ENCODE measurements at regions not wholly inside any gene's neighbourhood (a gene's known extent, or its start where the extent isn't known, plus 50 kb on each side); places are given as distances from the start of the nearest gene placed in this dataset.

GRCh38 chr5:115435778-115436712 lies 108.5 kb downstream of the FEM1C start:
- Mint-ChIP-seq H3K36me3 (ENCODE audit: low read depth) (no peaks in the 10 kb centered on the region), H3K27me3 (peaks cover 26% of the 10 kb centered on the region), H3K9me3 (ENCODE audit: low read depth) (peaks cover 6% of the 10 kb centered on the region), H3K27ac (no peak overlapping the region), H3K4me3 (no peak overlapping the region), H3K4me1 (peaks cover 2% of the 10 kb centered on the region)
- intact Hi-C loops (cut with DNase I, micrococcal nuclease) = no loop called here
- POLR2A ChIA-PET = no interaction called here
- DNase-seq (no peak), ATAC-seq (no peak)
- CTCF ChIA-PET = interaction anchor here (0.9 to 1.4 kb wide), 2 partner anchors 127 to 338 kb away, joined by 3 to 4 read pairs; no protein-coding TSS in a partner anchor

- ATAC-seq = no peak
- Mint-ChIP-seq H3K27ac (no peak overlapping the region), H3K4me3 (no peak overlapping the region), H3K9me3 (ENCODE audit: low read depth) (peaks cover 4% of the 10 kb centered on the region), H3K27me3 (peaks cover 27% of the 10 kb centered on the region), H3K36me3 (ENCODE audit: low read depth) (no peaks in the 10 kb centered on the region), H3K4me1 (peaks cover 2% of the 10 kb centered on the region)
- intact Hi-C loops (cut with DNase I, micrococcal nuclease) = no loop called here
- POLR2A ChIA-PET = no interaction called here
- DNase-seq = no peak
- CTCF ChIA-PET = interaction anchor here (0.9 to 1.4 kb wide), 2 partner anchors 126 to 338 kb away, joined by 3 to 4 read pairs; no protein-coding TSS in a partner anchor
Measured at GRCh38 chr5:115435065-115435777, 109.4 kb downstream of the FEM1C start.

- Mint-ChIP-seq H3K9me3 (ENCODE audit: low read depth) (peaks cover 4% of the 10 kb centered on the region), H3K27me3 (peaks cover 26% of the 10 kb centered on the region), H3K4me3 (no peak overlapping the region), H3K4me1 (peaks cover 2% of the 10 kb centered on the region), H3K36me3 (ENCODE audit: low read depth) (no peaks in the 10 kb centered on the region), H3K27ac (no peak overlapping the region)
- POLR2A ChIA-PET = no interaction called here
- no peak for ATAC-seq
- CTCF ChIA-PET = interaction anchor here (2.4 kb wide), 1 partner anchor 141 kb away, joined by 10 read pairs; no protein-coding TSS in a partner anchor
- DNase-seq = no peak
- intact Hi-C loops (cut with DNase I, micrococcal nuclease) = no loop called here
Measured at GRCh38 chr5:115433918-115434317, 110.7 kb downstream of the FEM1C start.

- Mint-ChIP-seq H3K27me3 (peaks cover 26% of the 10 kb centered on the region), H3K4me1 (peaks cover 2% of the 10 kb centered on the region), H3K27ac (no peak overlapping the region), H3K4me3 (no peak overlapping the region), H3K9me3 (ENCODE audit: low read depth) (no peaks in the 10 kb centered on the region), H3K36me3 (ENCODE audit: low read depth) (no peaks in the 10 kb centered on the region)
- intact Hi-C loops (cut with DNase I, micrococcal nuclease) = no loop called here
- CTCF ChIA-PET = interaction anchor here (2.4 kb wide), 1 partner anchor 142 kb away, joined by 10 read pairs; no protein-coding TSS in a partner anchor
- POLR2A ChIA-PET = no interaction called here
- no peak for DNase-seq
- no peak for ATAC-seq
Measured at GRCh38 chr5:115432691-115433090, 111.9 kb downstream of the FEM1C start.

- Mint-ChIP-seq H3K4me3 (no peak overlapping the region), H3K4me1 (peaks cover 2% of the 10 kb centered on the region), H3K27me3 (peaks cover 27% of the 10 kb centered on the region), H3K9me3 (ENCODE audit: low read depth) (no peaks in the 10 kb centered on the region), H3K36me3 (ENCODE audit: low read depth) (no peaks in the 10 kb centered on the region), H3K27ac (no peak overlapping the region)
- DNase-seq (no peak), ATAC-seq (no peak)
- intact Hi-C loops (cut with DNase I, micrococcal nuclease) = no loop called here
- POLR2A ChIA-PET = no interaction called here
- CTCF ChIA-PET = interaction anchor here (1.3 kb wide), 2 partner anchors 121 to 359 kb away, joined by 4 to 6 read pairs; no protein-coding TSS in a partner anchor
Measured at GRCh38 chr5:115431116-115431515, 113.5 kb downstream of the FEM1C start.

- Mint-ChIP-seq H3K27ac (no peak overlapping the region), H3K4me1 (no peaks in the 10 kb centered on the region), H3K36me3 (ENCODE audit: low read depth) (no peaks in the 10 kb centered on the region), H3K4me3 (no peak overlapping the region), H3K27me3 (peaks cover 27% of the 10 kb centered on the region), H3K9me3 (ENCODE audit: low read depth) (no peaks in the 10 kb centered on the region)
- ChIA-PET POLR2A (no interaction called here), CTCF (interaction anchor here (0.6 to 1.3 kb wide), 2 partner anchors 20 to 358 kb away, joined by 3 to 4 read pairs; no protein-coding TSS in a partner anchor)
- no peak for DNase-seq
- ATAC-seq = no peak
- intact Hi-C loops (cut with DNase I, micrococcal nuclease) = no loop called here
Measured at GRCh38 chr5:115430374-115430773, 114.2 kb downstream of the FEM1C start.

- POLR2A ChIA-PET = no interaction called here
- H3K27ac Mint-ChIP-seq = no peak overlapping the region
- H3K27me3 Mint-ChIP-seq = peaks cover 27% of the 10 kb centered on the region
- ATAC-seq (no peak), DNase-seq (no peak)
- intact Hi-C loops (cut with DNase I, micrococcal nuclease) = no loop called here
- H3K36me3 Mint-ChIP-seq (ENCODE audit: low read depth) = no peaks in the 10 kb centered on the region
- no peaks in the 10 kb centered on the region for H3K4me1 Mint-ChIP-seq
- H3K4me3 Mint-ChIP-seq = no peak overlapping the region
- CTCF ChIA-PET = no interaction called here
- no peaks in the 10 kb centered on the region for H3K9me3 Mint-ChIP-seq (ENCODE audit: low read depth)
Measured at GRCh38 chr5:115429345-115429940, 115.1 kb downstream of the FEM1C start.

GRCh38 chr5:115428676-115429075 lies 115.9 kb downstream of the FEM1C start:
- peaks cover 23% of the 10 kb centered on the region for H3K27me3 Mint-ChIP-seq
- CTCF ChIA-PET = no interaction called here
- no peak for ATAC-seq

GRCh38 chr5:115428248-115428647 lies 116.3 kb downstream of the FEM1C start:
- DNase-seq = no peak
- POLR2A ChIA-PET = no interaction called here
- ATAC-seq = no peak
- intact Hi-C loops (cut with DNase I, micrococcal nuclease) = no loop called here
- no peak overlapping the region for H3K27ac Mint-ChIP-seq
- H3K9me3 Mint-ChIP-seq (ENCODE audit: low read depth) = no peaks in the 10 kb centered on the region
- CTCF ChIA-PET = no interaction called here
- H3K27me3 Mint-ChIP-seq = peaks cover 19% of the 10 kb centered on the region
- H3K4me1 Mint-ChIP-seq = no peaks in the 10 kb centered on the region
- no peak overlapping the region for H3K4me3 Mint-ChIP-seq
- no peaks in the 10 kb centered on the region for H3K36me3 Mint-ChIP-seq (ENCODE audit: low read depth)

More at GRCh38 chr5:115428676-115429075, 115.9 kb downstream of the FEM1C start:
- no peaks in the 10 kb centered on the region for H3K9me3 Mint-ChIP-seq (ENCODE audit: low read depth)
- H3K4me3 Mint-ChIP-seq = no peak overlapping the region
- no peak for DNase-seq
- intact Hi-C loops (cut with DNase I, micrococcal nuclease) = no loop called here
- POLR2A ChIA-PET = no interaction called here
- H3K27ac Mint-ChIP-seq = no peak overlapping the region
- no peaks in the 10 kb centered on the region for H3K4me1 Mint-ChIP-seq
- no peaks in the 10 kb centered on the region for H3K36me3 Mint-ChIP-seq (ENCODE audit: low read depth)

- H3K4me3 Mint-ChIP-seq = no peak overlapping the region
- CTCF ChIA-PET = interaction anchor here (1.6 kb wide), 1 partner anchor 115 kb away, joined by 7 read pairs; no protein-coding TSS in a partner anchor
- H3K9me3 Mint-ChIP-seq (ENCODE audit: low read depth) = no peaks in the 10 kb centered on the region
- DNase-seq (no peak), ATAC-seq (no peak)
- H3K4me1 Mint-ChIP-seq = peaks cover 5% of the 10 kb centered on the region
- H3K27ac Mint-ChIP-seq = no peak overlapping the region
- no peaks in the 10 kb centered on the region for H3K36me3 Mint-ChIP-seq (ENCODE audit: low read depth)
- POLR2A ChIA-PET = no interaction called here
- peaks cover 9% of the 10 kb centered on the region for H3K27me3 Mint-ChIP-seq
- intact Hi-C loops (cut with DNase I, micrococcal nuclease) = no loop called here
Measured at GRCh38 chr5:115424446-115424845, 120.1 kb downstream of the FEM1C start.

- no peaks in the 10 kb centered on the region for H3K36me3 Mint-ChIP-seq (ENCODE audit: low read depth)
- DNase-seq (no peak), ATAC-seq (no peak)
- ChIA-PET POLR2A (no interaction called here), CTCF (interaction anchor here (1.6 kb wide), 1 partner anchor 114 kb away, joined by 7 read pairs; no protein-coding TSS in a partner anchor)
- no peak overlapping the region for H3K27ac Mint-ChIP-seq
- intact Hi-C loops (cut with DNase I, micrococcal nuclease) = no loop called here
- H3K27me3 Mint-ChIP-seq = peaks cover 11% of the 10 kb centered on the region
- no peaks in the 10 kb centered on the region for H3K9me3 Mint-ChIP-seq (ENCODE audit: low read depth)
- H3K4me1 Mint-ChIP-seq = peaks cover 5% of the 10 kb centered on the region
- H3K4me3 Mint-ChIP-seq = no peak overlapping the region
Measured at GRCh38 chr5:115424030-115424429, 120.5 kb downstream of the FEM1C start.
